Psoas muscle (tissue), 7 donors: ENCODE measurements at regions not wholly inside any gene's neighbourhood (a gene's known extent, or its start where the extent isn't known, plus 50 kb on each side); places are given as distances from the start of the nearest gene placed in this dataset.
"Not testable (repeated sequence)": the region's sequence is repeated elsewhere in the genome, so short reads cannot be mapped to it uniquely, and the experiment has no call there.

Source experiments
- ATAC-seq, 4 donors: fragments of 200-7000 bp; cut with Tn5 transposase; one replicate each; pipeline ENCODE4 v1.9.1; 2020; ENCODE audit warnings: moderate library complexity in 3 of 4, mild to moderate bottlenecking in 2 of 4
- DNase-seq, 2 donors: peaks; one replicate each; pipeline ENCODE4 v3.0.0-alpha.2; 2020
- H3K27ac ChIP-seq: fragments of 200-600 bp; one replicate; pipeline ENCODE4 v1.8.0; 2022
- H3K27me3 ChIP-seq, 3 donors: fragments of 200-600 bp in 1 of 3; one replicate each; pipeline versions ENCODE4 v1.6.1 to v1.8.0; 2013 to 2022; ENCODE audit warnings: low read length in 2 of 3, mild to moderate bottlenecking in 2 of 3, moderate library complexity in 1 of 3; ENCODE audit not compliant: insufficient read depth in 3 of 3
- H3K36me3 ChIP-seq, 2 donors: fragments of 200-600 bp in 1 of 2; one replicate each; pipeline versions ENCODE4 v1.6.1 to v1.8.0; 2013 to 2022; ENCODE audit warnings: low read depth in 1 of 2, mild to moderate bottlenecking in 1 of 2, moderate library complexity in 1 of 2; ENCODE audit not compliant: insufficient read depth in 1 of 2
- H3K4me1 ChIP-seq: fragments of 200-600 bp; one replicate; pipeline ENCODE4 v1.8.0; 2022
- H3K4me3 ChIP-seq: fragments of 200-600 bp; one replicate; pipeline ENCODE4 v1.8.0; 2022; ENCODE audit warnings: mild to moderate bottlenecking
- H3K9me3 ChIP-seq: fragments of 200-600 bp; one replicate; pipeline ENCODE4 v1.8.0; 2022
- WGBS, 3 donors: extraction: QIAGEN DNeasy Blood & Tissue Kit; methylation state at CpG; one replicate each; pipeline versions ENCODE4 v1.1.6 to v1.1.7; 2013; 5-methylcytosine and 5-hydroxymethylcytosine counted together
- intact Hi-C, 2 donors: fragments of 100-400 bp; cut with DNase I; formaldehyde crosslinking; loops; one replicate each; pipeline versions ENCODE4 v1.11.0 to v1.14.2; 2022
- TF ChIP-seq, protein P1 (sequence below): fragments of 200-600 bp; IDR thresholded peaks from one replicate; pipeline ENCODE4 v1.8.0; 2022; ENCODE audit warnings: antibody characterized with exemption
- donor health status: healthy with polysubstance abuse.
- donor health status: DM: no; HTN: no; CAD: no; lungs with moderate emphysema.
- donor health status: Bipolar disorder and iron deficiency.
- donor health status: healthy.
- donor health status: DM: yes; HTN: yes; CAD: no.
- donor health status: DM: no; HTN: no; CAD: no.
- donor health status: DM: yes; HTN: yes; CAD: no.

DNA sequence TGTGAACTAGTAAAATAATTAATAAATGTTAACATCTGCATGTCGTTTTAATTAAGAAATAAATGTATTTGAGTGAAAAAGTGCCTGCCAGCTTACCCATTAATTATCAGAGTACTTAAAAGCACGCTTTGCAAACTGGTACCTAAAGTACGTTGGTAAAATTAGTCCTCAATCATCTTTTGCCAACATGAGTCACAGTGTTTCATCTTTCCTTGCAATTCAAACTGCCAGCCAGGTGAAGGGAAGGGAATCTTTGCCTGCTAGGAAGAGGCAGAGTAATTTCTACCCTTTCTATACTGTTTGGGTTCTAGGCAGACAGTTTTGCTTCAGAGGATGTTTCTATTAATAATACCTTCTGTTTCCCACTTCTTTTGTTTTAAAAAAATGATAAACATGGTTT, 57.2 kb upstream of the CNIH3 start:
- H3K36me3 ChIP-seq, result no peaks in the 10 kb centered on the region
- ATAC-seq (peak in 2 of 4 donors; percentile 78 to 90), DNase-seq (no peak)
- no peak overlapping the region for H3K27ac ChIP-seq
- 30 to 51% (median 31%) methylated on average over 3 of the region's 3 CpGs for WGBS, 3 donors
- H3K4me1 ChIP-seq, result peaks cover 5% of the 10 kb centered on the region
- H3K27me3 ChIP-seq, result no peaks in the 10 kb centered on the region
- TF ChIP-seq, protein P1, sequence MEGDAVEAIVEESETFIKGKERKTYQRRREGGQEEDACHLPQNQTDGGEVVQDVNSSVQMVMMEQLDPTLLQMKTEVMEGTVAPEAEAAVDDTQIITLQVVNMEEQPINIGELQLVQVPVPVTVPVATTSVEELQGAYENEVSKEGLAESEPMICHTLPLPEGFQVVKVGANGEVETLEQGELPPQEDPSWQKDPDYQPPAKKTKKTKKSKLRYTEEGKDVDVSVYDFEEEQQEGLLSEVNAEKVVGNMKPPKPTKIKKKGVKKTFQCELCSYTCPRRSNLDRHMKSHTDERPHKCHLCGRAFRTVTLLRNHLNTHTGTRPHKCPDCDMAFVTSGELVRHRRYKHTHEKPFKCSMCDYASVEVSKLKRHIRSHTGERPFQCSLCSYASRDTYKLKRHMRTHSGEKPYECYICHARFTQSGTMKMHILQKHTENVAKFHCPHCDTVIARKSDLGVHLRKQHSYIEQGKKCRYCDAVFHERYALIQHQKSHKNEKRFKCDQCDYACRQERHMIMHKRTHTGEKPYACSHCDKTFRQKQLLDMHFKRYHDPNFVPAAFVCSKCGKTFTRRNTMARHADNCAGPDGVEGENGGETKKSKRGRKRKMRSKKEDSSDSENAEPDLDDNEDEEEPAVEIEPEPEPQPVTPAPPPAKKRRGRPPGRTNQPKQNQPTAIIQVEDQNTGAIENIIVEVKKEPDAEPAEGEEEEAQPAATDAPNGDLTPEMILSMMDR, result no peak
- no peaks in the 10 kb centered on the region for H3K9me3 ChIP-seq
- no peak overlapping the region for H3K4me3 ChIP-seq
- intact Hi-C loops, result no loop called here

GRCh38 chr1:224559981-224560728, 56.0 kb upstream of the CNIH3 start:
- 92 to 94% (median 92%) methylated on average over 5 of the region's 5 CpGs for WGBS, 3 donors
- no peaks in the 10 kb centered on the region for H3K27me3 ChIP-seq
- no peak overlapping the region for H3K4me3 ChIP-seq
- intact Hi-C loops, result no loop called here
- no peaks in the 10 kb centered on the region for H3K36me3 ChIP-seq
- DNase-seq (no peak), ATAC-seq (no peak)
- H3K4me1 ChIP-seq, result peaks cover 16% of the 10 kb centered on the region
- H3K9me3 ChIP-seq, result no peaks in the 10 kb centered on the region
- TF ChIP-seq, protein P1, result no peak
- no peak overlapping the region for H3K27ac ChIP-seq

DNA sequence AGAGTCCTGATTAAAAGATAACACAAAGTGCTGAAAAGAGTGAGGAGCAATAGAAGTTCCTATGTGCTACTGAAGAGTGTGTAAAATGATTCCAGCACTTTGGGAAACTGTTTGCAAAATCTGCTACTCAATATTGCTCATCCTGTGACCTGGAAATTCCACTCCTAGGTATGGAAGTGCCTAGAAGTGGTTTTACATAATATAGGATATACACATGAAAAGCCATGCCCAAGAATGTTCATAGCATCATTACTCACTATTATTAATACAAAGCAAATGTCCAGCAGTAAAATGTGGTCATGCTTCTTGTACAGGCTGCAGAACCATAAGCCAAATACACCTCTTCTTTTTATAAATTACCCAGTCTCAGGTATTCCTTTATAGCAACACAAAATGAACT, 53.2 kb upstream of the CNIH3 start:
- H3K27me3 ChIP-seq, DNase-seq, H3K36me3 ChIP-seq, H3K9me3 ChIP-seq, H3K27ac ChIP-seq, H3K4me3 ChIP-seq, ATAC-seq: not testable (repeated sequence)
- H3K4me1 ChIP-seq, result peaks cover 28% of the 10 kb centered on the region
- intact Hi-C loops, result loop anchor here in 1 of 2 donors (2.0 kb wide), 1 partner anchor 18 kb away; no protein-coding TSS in a partner anchor

DNA sequence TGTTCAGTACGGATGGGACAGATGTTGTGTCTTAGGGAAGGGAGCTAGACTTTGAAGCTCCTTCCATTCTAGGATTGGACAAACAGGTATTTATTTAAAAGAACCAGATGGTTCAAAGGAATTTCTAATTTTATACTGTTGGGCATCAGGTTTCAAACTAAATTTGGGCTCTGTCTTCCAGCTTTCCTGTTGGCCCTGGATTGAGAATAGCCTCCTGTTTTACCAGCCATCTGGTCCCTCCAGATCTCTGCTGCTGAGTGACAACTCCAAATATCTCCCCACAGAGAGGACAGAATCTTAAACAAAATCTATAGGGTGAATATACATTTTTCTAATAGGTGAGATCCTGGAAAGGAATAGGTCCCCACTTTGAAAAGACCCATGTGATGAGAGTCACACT, 52.5 kb upstream of the CNIH3 start:
- 24 to 76% (median 29%) methylated on average over 1 of the region's 1 CpG for WGBS, 3 donors
- Histone ChIP-seq H3K4me3 (no peak overlapping the region), H3K4me1 (peaks cover 28% of the 10 kb centered on the region), H3K36me3 (no peaks in the 10 kb centered on the region), H3K27me3 (no peaks in the 10 kb centered on the region), H3K9me3 (no peaks in the 10 kb centered on the region), H3K27ac (peak overlapping the region; percentile 85)
- DNase-seq (no peak), ATAC-seq (no peak)
- TF ChIP-seq, protein P1, result no peak
- intact Hi-C loops, result loop anchor here in 1 of 2 donors (2.0 kb wide), 1 partner anchor 19 kb away; no protein-coding TSS in a partner anchor

GRCh38 chr1:224564454-224565084, 51.5 kb upstream of the CNIH3 start:
- DNase-seq (no peak), ATAC-seq (peak; percentile 25 to 52 (median 30))
- intact Hi-C loops, result no loop called here
- TF ChIP-seq, protein P1, result no peak
- WGBS, 3 donors, result 73 to 83% (median 79%) methylated on average over 3 of the region's 3 CpGs
- Histone ChIP-seq H3K27me3 (no peaks in the 10 kb centered on the region), H3K4me1 (peaks cover 24% of the 10 kb centered on the region), H3K4me3 (no peak overlapping the region), H3K36me3 (no peaks in the 10 kb centered on the region), H3K9me3 (no peaks in the 10 kb centered on the region), H3K27ac (peak overlapping the region; percentile 85)
